Right lung (tissue), 2 donors: ENCODE measurements at regions not wholly inside any gene's neighbourhood (a gene's known extent, or its start where the extent isn't known, plus 50 kb on each side); places are given as distances from the start of the nearest gene placed in this dataset.
"Not testable (repeated sequence)": the region's sequence is repeated elsewhere in the genome, so short reads cannot be mapped to it uniquely, and the experiment has no call there.

ENCODE experiments used
- DNase-seq, 2 donors: peaks; one replicate each; pipeline ENCODE4 v3.0.0-alpha.2; 2013

- no peak for DNase-seq
Measured at GRCh38 chr12:90209029-90209428, 500.4 kb upstream of the ATP2B1 start.

GRCh38 chr12:90208379-90208778 lies 499.7 kb upstream of the ATP2B1 start:
- DNase-seq: not testable (repeated sequence)

GRCh38 chr12:90207799-90208198 lies 499.2 kb upstream of the ATP2B1 start:
- no peak for DNase-seq

GRCh38 chr12:90205165-90205564 lies 496.5 kb upstream of the ATP2B1 start:
- DNase-seq: no peak

GRCh38 chr12:90203556-90203955 lies 494.9 kb upstream of the ATP2B1 start:
- no peak for DNase-seq

GRCh38 chr12:90199006-90199405 lies 490.4 kb upstream of the ATP2B1 start:
- DNase-seq: no peak

- DNase-seq: no peak
Measured at GRCh38 chr12:90193500-90193899, 484.9 kb upstream of the ATP2B1 start.

- no peak for DNase-seq
Measured at GRCh38 chr12:90188857-90189256, 480.2 kb upstream of the ATP2B1 start.

GRCh38 chr12:90183201-90183600 lies 474.6 kb upstream of the ATP2B1 start:
- DNase-seq: no peak

- no peak for DNase-seq
Measured at GRCh38 chr12:90181216-90181615, 472.6 kb upstream of the ATP2B1 start.

GRCh38 chr12:90174956-90175355 lies 466.3 kb upstream of the ATP2B1 start:
- peak; percentile 15 to 31 for DNase-seq

- DNase-seq: no peak
Measured at GRCh38 chr12:90174198-90174510, 465.5 kb upstream of the ATP2B1 start.

- no peak for DNase-seq
Measured at GRCh38 chr12:90173499-90174197, 465.0 kb upstream of the ATP2B1 start.

GRCh38 chr12:90172524-90172923 lies 463.9 kb upstream of the ATP2B1 start:
- DNase-seq: no peak

GRCh38 chr12:90170740-90171139 lies 462.1 kb upstream of the ATP2B1 start:
- DNase-seq: no peak

- no peak for DNase-seq
Measured at GRCh38 chr12:90167518-90168208, 459.0 kb upstream of the ATP2B1 start.

- DNase-seq: no peak
Measured at GRCh38 chr12:90166671-90167070, 458.0 kb upstream of the ATP2B1 start.

GRCh38 chr12:90166012-90166411 lies 457.4 kb upstream of the ATP2B1 start:
- DNase-seq: no peak

- no peak for DNase-seq
Measured at GRCh38 chr12:90163975-90164374, 455.3 kb upstream of the ATP2B1 start.

GRCh38 chr12:90153827-90154226 lies 445.2 kb upstream of the ATP2B1 start:
- DNase-seq: no peak

GRCh38 chr12:90152897-90153624 lies 444.4 kb upstream of the ATP2B1 start:
- no peak for DNase-seq

GRCh38 chr12:90151491-90152015 lies 442.9 kb upstream of the ATP2B1 start:
- peak; percentile 17 to 19 for DNase-seq

GRCh38 chr12:90149453-90149852 lies 440.8 kb upstream of the ATP2B1 start:
- DNase-seq: no peak
